SU-DHL-6 (cell line): ENCODE measurements at regions not wholly inside any gene's neighbourhood (a gene's known extent, or its start where the extent isn't known, plus 50 kb on each side); places are given as distances from the start of the nearest gene placed in this dataset.

Source experiments
- H2AFZ ChIP-seq: fragments of 200-600 bp; sonication (generic); 2 replicates; pipeline ENCODE4 v1.6.1; 2014; ENCODE audit warnings: low read depth, mild to moderate bottlenecking, moderate library complexity, mixed read lengths, antibody characterized with exemption, low read length; ENCODE audit not compliant: severe bottlenecking
- H3F3A ChIP-seq: fragments of 200-600 bp; shearing (Covaris generic); 2 replicates; pipeline ENCODE4 v1.6.0; 2016; ENCODE audit warnings: antibody characterized with exemption, mild to moderate bottlenecking; ENCODE audit not compliant: insufficient read depth
- H3K27ac ChIP-seq: fragments of 200-600 bp; sonication (generic); 2 replicates; pipeline ENCODE4 v1.5.1; 2016; ENCODE audit warnings: low read depth, mild to moderate bottlenecking, low read length, moderate library complexity, mixed read lengths
- H3K27me3 ChIP-seq: fragments of 200-600 bp; sonication (generic), shearing (Covaris generic); 2 replicates; pipeline ENCODE4 v1.6.0; 2014; ENCODE audit warnings: mild to moderate bottlenecking, low read length
- H3K36me3 ChIP-seq: fragments of 200-600 bp; sonication (generic); 2 replicates; pipeline ENCODE4 v1.6.1; 2014; ENCODE audit warnings: mild to moderate bottlenecking, low read length, mixed read lengths
- H3K4me2 ChIP-seq: fragments of 300-600, 200-600 bp; shearing (Covaris generic), sonication (generic); 2 replicates; pipeline ENCODE4 v1.6.0; 2014; ENCODE audit warnings: low read length, low read depth, mild to moderate bottlenecking; ENCODE audit not compliant: poor library complexity, severe bottlenecking
- H3K4me3 ChIP-seq: fragments of 200-600 bp; sonication (generic); 2 replicates; pipeline ENCODE4 v1.5.1; 2014; ENCODE audit warnings: antibody characterized with exemption, low read length, mild to moderate bottlenecking, mixed read lengths; ENCODE audit not compliant: insufficient read depth, poor library complexity, severe bottlenecking
- H3K79me2 ChIP-seq: fragments of 200-600 bp; sonication (generic); 2 replicates; pipeline ENCODE4 v1.6.1; 2014; ENCODE audit warnings: mild to moderate bottlenecking, low read length, moderate library complexity; ENCODE audit not compliant: insufficient read depth
- H3K9ac ChIP-seq: fragments of 200-600 bp; sonication (generic); 2 replicates; pipeline ENCODE4 v1.7.0; 2014; ENCODE audit warnings: mild to moderate bottlenecking, low read length
- H3K9me2 ChIP-seq: fragments of 200-600 bp; sonication (generic); replicated peaks from 2 replicates; pipeline ENCODE4 v1.6.1; 2014; ENCODE audit warnings: low read length; ENCODE audit not compliant: insufficient read depth
- H3K9me3 ChIP-seq: fragments of 200-600 bp; sonication (generic); 2 replicates; pipeline ENCODE4 v1.6.1; 2014; ENCODE audit warnings: low read length, mixed read lengths; ENCODE audit not compliant: insufficient read depth
- H4K20me1 ChIP-seq: fragments of 200-600 bp; sonication (generic); 2 replicates; pipeline ENCODE4 v1.6.1; 2014; ENCODE audit warnings: low read depth, mild to moderate bottlenecking, antibody characterized with exemption, low read length, moderate library complexity, mixed read lengths
- EZH2phosphoT487 ChIP-seq: fragments of 200-600 bp; sonication (generic), shearing (Covaris generic); conservative IDR thresholded peaks from 2 replicates; pipeline ENCODE4 v1.6.1; 2018; ENCODE audit warnings: mild to moderate bottlenecking, antibody characterized with exemption, low read length, moderate library complexity, mixed read lengths
- TF ChIP-seq, protein P1 (sequence below): fragments of 200-600 bp; sonication (generic); IDR thresholded peaks from one replicate; pipeline ENCODE4 v1.5.1; 2017; ENCODE audit warnings: antibody characterized with exemption, mild to moderate bottlenecking, low read length, moderate library complexity; ENCODE audit not compliant: insufficient read depth, poor library complexity, severe bottlenecking

- H2AFZ ChIP-seq, result no peak overlapping the region
- H3K9me3 ChIP-seq, result no peaks in the 10 kb centered on the region
- no peak overlapping the region for H3K27ac ChIP-seq
Observed at GRCh38 chr3:20916951-20917606, 731.1 kb upstream of the SGO1 start.

DNA sequence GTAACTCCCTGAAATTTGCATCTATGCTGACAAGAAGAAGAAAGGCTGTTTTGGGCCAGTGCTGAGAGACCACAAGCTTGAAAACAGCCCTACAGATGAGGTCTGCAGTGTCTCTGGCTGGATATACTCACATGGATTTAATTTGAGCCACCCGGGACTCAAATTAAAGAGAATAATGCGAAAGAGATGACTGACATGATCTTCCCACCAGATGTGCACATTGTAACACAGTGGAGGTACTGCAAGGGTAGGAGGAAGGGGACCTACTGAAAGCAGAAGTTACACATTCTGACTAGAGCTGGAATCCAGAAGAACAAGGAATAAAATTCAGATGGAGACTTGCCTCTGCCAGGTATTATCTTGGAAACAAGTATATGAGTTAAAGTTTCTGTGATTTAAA, 728.3 kb upstream of the SGO1 start:
- no peaks in the 10 kb centered on the region for H3K27me3 ChIP-seq
- no peaks in the 10 kb centered on the region for H3K9me3 ChIP-seq
- H4K20me1 ChIP-seq, result no peaks in the 10 kb centered on the region
- no peaks in the 10 kb centered on the region for H3K79me2 ChIP-seq
- no peak overlapping the region for H3K9ac ChIP-seq
- H3K36me3 ChIP-seq, result no peaks in the 10 kb centered on the region
- H3K4me2 ChIP-seq, result no peak overlapping the region
- H3K27ac ChIP-seq, result no peak overlapping the region
- no peaks in the 10 kb centered on the region for H3F3A ChIP-seq
- H2AFZ ChIP-seq, result no peak overlapping the region
- TF ChIP-seq, protein P1, sequence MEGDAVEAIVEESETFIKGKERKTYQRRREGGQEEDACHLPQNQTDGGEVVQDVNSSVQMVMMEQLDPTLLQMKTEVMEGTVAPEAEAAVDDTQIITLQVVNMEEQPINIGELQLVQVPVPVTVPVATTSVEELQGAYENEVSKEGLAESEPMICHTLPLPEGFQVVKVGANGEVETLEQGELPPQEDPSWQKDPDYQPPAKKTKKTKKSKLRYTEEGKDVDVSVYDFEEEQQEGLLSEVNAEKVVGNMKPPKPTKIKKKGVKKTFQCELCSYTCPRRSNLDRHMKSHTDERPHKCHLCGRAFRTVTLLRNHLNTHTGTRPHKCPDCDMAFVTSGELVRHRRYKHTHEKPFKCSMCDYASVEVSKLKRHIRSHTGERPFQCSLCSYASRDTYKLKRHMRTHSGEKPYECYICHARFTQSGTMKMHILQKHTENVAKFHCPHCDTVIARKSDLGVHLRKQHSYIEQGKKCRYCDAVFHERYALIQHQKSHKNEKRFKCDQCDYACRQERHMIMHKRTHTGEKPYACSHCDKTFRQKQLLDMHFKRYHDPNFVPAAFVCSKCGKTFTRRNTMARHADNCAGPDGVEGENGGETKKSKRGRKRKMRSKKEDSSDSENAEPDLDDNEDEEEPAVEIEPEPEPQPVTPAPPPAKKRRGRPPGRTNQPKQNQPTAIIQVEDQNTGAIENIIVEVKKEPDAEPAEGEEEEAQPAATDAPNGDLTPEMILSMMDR, result no peak
- TF ChIP-seq EZH2phosphoT487, result no peak
- H3K4me3 ChIP-seq, result no peak overlapping the region
- H3K9me2 ChIP-seq, result no peaks in the 10 kb centered on the region

More at GRCh38 chr3:20916951-20917606, 731.1 kb upstream of the SGO1 start:
- Histone ChIP-seq H3K79me2 (no peaks in the 10 kb centered on the region), H3K27me3 (no peaks in the 10 kb centered on the region), H3K4me2 (no peak overlapping the region), H3K9me2 (no peaks in the 10 kb centered on the region), H4K20me1 (no peaks in the 10 kb centered on the region), H3F3A (no peaks in the 10 kb centered on the region), H3K4me3 (no peak overlapping the region), H3K36me3 (no peaks in the 10 kb centered on the region), H3K9ac (no peak overlapping the region)
- no peak for TF ChIP-seq EZH2phosphoT487
- TF ChIP-seq, protein P1, result no peak

DNA sequence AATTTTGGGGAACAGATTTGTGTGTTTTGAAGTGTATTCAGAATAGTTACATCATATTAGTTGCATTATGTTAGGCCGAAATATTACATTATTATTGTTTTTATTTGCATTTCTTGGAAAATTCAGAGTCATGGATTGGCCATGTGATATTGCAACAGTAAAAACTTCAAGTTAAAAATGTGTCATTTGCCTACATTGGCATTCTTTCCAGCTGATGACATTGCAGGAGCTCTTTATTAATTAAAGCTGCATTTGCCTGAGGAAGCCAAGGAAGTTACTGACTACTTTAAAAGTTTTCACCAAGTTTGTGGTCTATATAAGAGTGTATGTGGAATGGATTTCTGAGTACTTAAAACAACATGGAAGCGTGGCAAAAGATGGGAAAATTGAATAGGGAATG, 726.4 kb upstream of the SGO1 start:
- no peak overlapping the region for H3K27ac ChIP-seq
- H3K4me2 ChIP-seq, result no peak overlapping the region
- no peak overlapping the region for H2AFZ ChIP-seq
- H3K27me3 ChIP-seq, result no peaks in the 10 kb centered on the region
- H4K20me1 ChIP-seq, result no peaks in the 10 kb centered on the region
- H3K4me3 ChIP-seq, result no peak overlapping the region
- no peaks in the 10 kb centered on the region for H3K36me3 ChIP-seq
- TF ChIP-seq EZH2phosphoT487, result no peak
- H3F3A ChIP-seq, result no peaks in the 10 kb centered on the region
- H3K79me2 ChIP-seq, result no peaks in the 10 kb centered on the region
- H3K9ac ChIP-seq, result no peak overlapping the region
- no peaks in the 10 kb centered on the region for H3K9me3 ChIP-seq
- no peaks in the 10 kb centered on the region for H3K9me2 ChIP-seq

DNA sequence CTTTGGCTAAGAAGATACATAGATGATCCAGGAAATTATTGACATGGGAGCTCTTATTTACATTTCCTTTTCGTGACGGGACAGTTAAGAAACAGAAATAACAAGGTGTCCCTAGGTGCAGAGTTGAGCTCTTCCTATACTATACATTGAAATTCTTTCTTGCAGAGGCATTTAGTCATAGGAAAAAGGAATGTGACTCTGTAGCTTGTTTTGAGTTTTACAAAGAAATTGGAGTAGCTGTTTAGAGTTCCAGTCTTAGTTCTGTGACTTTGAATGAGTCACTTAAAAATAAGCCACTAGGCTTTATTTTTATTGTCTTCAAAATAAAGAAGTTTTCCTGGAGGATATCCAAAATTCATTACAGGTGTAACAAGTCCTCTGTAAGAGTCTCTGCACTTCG, 723.5 kb upstream of the SGO1 start:
- no peak overlapping the region for H3K9ac ChIP-seq
- H3K4me3 ChIP-seq, result no peak overlapping the region
- no peaks in the 10 kb centered on the region for H4K20me1 ChIP-seq
- H3K9me2 ChIP-seq, result no peaks in the 10 kb centered on the region
- H3K27ac ChIP-seq, result no peak overlapping the region
- H2AFZ ChIP-seq, result no peak overlapping the region
- H3K9me3 ChIP-seq, result no peaks in the 10 kb centered on the region
- TF ChIP-seq, protein P1, result no peak
- TF ChIP-seq EZH2phosphoT487, result no peak
- H3K36me3 ChIP-seq, result no peaks in the 10 kb centered on the region
- H3F3A ChIP-seq, result no peaks in the 10 kb centered on the region
- H3K4me2 ChIP-seq, result no peak overlapping the region
- H3K27me3 ChIP-seq, result no peaks in the 10 kb centered on the region
- no peaks in the 10 kb centered on the region for H3K79me2 ChIP-seq
